ENCODE measurements at regions not wholly inside any gene's neighbourhood (a gene's known extent, or its start where the extent isn't known, plus 50 kb on each side); places are given as distances from the start of the nearest gene placed in this dataset.

- Histone ChIP-seq H3K4me1 (ENCODE audit: control insufficient read depth in 4 of 4, insufficient read depth in 4 of 4, low read length in 3 of 4) (no peaks in the 10 kb centered on the region), H3K36me3 (ENCODE audit: control insufficient read depth in 4 of 4, insufficient read depth in 3 of 4, low read depth in 1 of 4, low read length in 3 of 4) (no peaks in the 10 kb centered on the region), H3K4me3 (ENCODE audit: low read depth in 1 of 3, low read length in 3 of 3) (no peak overlapping the region), H3K9ac (ENCODE audit: low read depth in 1 of 2, low read length in 2 of 2) (no peak overlapping the region), H3K9me3 (ENCODE audit: control insufficient read depth in 4 of 4, low read length in 3 of 4) (no peaks in the 10 kb centered on the region), H3K27me3 (ENCODE audit: control insufficient read depth in 4 of 4, insufficient read depth in 4 of 4, low read length in 3 of 4) (no peaks in the 10 kb centered on the region), H3K27ac (ENCODE audit: low read depth in 1 of 2, low read length in 2 of 2) (no peak overlapping the region)
- no peak for DNase-seq (ENCODE audit: low spot score)
- no peak for TF ChIP-seq SP1 (IDR thresholded peaks at IDR 0.05)
- no peak for TF ChIP-seq GABPA (IDR thresholded peaks at IDR 0.05 in 1 of 2, conservative IDR thresholded peaks at IDR 0.05 in 1 of 2)
- TF ChIP-seq ZBTB33 (IDR thresholded peaks at IDR 0.05) = no peak
- TF ChIP-seq, protein P1, sequence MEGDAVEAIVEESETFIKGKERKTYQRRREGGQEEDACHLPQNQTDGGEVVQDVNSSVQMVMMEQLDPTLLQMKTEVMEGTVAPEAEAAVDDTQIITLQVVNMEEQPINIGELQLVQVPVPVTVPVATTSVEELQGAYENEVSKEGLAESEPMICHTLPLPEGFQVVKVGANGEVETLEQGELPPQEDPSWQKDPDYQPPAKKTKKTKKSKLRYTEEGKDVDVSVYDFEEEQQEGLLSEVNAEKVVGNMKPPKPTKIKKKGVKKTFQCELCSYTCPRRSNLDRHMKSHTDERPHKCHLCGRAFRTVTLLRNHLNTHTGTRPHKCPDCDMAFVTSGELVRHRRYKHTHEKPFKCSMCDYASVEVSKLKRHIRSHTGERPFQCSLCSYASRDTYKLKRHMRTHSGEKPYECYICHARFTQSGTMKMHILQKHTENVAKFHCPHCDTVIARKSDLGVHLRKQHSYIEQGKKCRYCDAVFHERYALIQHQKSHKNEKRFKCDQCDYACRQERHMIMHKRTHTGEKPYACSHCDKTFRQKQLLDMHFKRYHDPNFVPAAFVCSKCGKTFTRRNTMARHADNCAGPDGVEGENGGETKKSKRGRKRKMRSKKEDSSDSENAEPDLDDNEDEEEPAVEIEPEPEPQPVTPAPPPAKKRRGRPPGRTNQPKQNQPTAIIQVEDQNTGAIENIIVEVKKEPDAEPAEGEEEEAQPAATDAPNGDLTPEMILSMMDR (IDR thresholded peaks at IDR 0.05; ENCODE audit: low read depth, low read length, missing input control) = no peak
- TF ChIP-seq HNF4G (IDR thresholded peaks at IDR 0.05) = no peak
- TF ChIP-seq ATF3 (IDR thresholded peaks at IDR 0.05) = no peak
- TF ChIP-seq, protein P2, sequence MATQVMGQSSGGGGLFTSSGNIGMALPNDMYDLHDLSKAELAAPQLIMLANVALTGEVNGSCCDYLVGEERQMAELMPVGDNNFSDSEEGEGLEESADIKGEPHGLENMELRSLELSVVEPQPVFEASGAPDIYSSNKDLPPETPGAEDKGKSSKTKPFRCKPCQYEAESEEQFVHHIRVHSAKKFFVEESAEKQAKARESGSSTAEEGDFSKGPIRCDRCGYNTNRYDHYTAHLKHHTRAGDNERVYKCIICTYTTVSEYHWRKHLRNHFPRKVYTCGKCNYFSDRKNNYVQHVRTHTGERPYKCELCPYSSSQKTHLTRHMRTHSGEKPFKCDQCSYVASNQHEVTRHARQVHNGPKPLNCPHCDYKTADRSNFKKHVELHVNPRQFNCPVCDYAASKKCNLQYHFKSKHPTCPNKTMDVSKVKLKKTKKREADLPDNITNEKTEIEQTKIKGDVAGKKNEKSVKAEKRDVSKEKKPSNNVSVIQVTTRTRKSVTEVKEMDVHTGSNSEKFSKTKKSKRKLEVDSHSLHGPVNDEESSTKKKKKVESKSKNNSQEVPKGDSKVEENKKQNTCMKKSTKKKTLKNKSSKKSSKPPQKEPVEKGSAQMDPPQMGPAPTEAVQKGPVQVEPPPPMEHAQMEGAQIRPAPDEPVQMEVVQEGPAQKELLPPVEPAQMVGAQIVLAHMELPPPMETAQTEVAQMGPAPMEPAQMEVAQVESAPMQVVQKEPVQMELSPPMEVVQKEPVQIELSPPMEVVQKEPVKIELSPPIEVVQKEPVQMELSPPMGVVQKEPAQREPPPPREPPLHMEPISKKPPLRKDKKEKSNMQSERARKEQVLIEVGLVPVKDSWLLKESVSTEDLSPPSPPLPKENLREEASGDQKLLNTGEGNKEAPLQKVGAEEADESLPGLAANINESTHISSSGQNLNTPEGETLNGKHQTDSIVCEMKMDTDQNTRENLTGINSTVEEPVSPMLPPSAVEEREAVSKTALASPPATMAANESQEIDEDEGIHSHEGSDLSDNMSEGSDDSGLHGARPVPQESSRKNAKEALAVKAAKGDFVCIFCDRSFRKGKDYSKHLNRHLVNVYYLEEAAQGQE (IDR thresholded peaks at IDR 0.05) = no peak
- no peak for TF ChIP-seq HNF4A (conservative IDR thresholded peaks at IDR 0.05)
- no peak for TF ChIP-seq FOXA1 (IDR thresholded peaks at IDR 0.05)
- TF ChIP-seq RAD21 (IDR thresholded peaks at IDR 0.05) = no peak
- TF ChIP-seq JUND (IDR thresholded peaks at IDR 0.05) = no peak
- no peak for TF ChIP-seq EGR1 (IDR thresholded peaks at IDR 0.05; ENCODE audit: low read depth in 2 of 2)
- no peak for TF ChIP-seq RXRA (IDR thresholded peaks at IDR 0.05)
- no peak for TF ChIP-seq YY1 (IDR thresholded peaks at IDR 0.05)
- 77% methylated on average over 1 of the region's 1 CpG for WGBS
Measured at GRCh38 chr15:46897266-46897665, 820.0 kb upstream of the SEMA6D start.

DNA sequence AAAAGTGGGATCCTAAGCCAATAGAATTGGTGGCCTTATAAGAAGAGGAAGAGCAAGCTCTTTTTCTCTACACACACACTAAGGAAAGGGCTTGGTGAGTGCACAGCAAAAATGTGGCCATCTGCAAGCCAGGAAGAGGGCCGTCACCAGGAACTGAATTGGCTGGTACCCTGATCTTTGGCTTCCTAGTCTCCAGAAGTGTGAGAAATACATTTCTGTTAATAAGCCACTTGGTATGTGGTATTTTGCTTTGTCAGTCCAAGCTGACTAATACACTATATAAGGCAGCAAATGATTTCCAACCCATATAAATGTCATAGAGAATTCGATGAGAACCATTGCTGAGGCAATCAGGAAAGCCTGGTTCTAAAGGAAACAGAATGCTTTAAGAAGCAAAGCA is 816.3 kb upstream of the SEMA6D start:
- no peaks in the 10 kb centered on the region for H3K36me3 ChIP-seq (ENCODE audit: control insufficient read depth in 4 of 4, insufficient read depth in 3 of 4, low read depth in 1 of 4, low read length in 3 of 4)
- H3K27me3 ChIP-seq (ENCODE audit: control insufficient read depth in 4 of 4, insufficient read depth in 4 of 4, low read length in 3 of 4) = no peaks in the 10 kb centered on the region
- no peaks in the 10 kb centered on the region for H3K9me3 ChIP-seq (ENCODE audit: control insufficient read depth in 4 of 4, low read length in 3 of 4)
- H3K4me3 ChIP-seq (ENCODE audit: low read depth in 1 of 3, low read length in 3 of 3) = no peak overlapping the region
- TF ChIP-seq RXRA (IDR thresholded peaks at IDR 0.05) = no peak
- TF ChIP-seq ATF3 (IDR thresholded peaks at IDR 0.05) = no peak
- no peak for TF ChIP-seq NR2F2 (IDR thresholded peaks at IDR 0.05)
- TF ChIP-seq, protein P2 (IDR thresholded peaks at IDR 0.05) = no peak
- TF ChIP-seq MAX (IDR thresholded peaks at IDR 0.05) = no peak
- no peak for TF ChIP-seq GABPA (IDR thresholded peaks at IDR 0.05 in 1 of 2, conservative IDR thresholded peaks at IDR 0.05 in 1 of 2)
- TF ChIP-seq EGR1 (IDR thresholded peaks at IDR 0.05; ENCODE audit: low read depth in 2 of 2) = no peak
- TF ChIP-seq FOXA1 (IDR thresholded peaks at IDR 0.05) = no peak
- TF ChIP-seq, protein P1 (IDR thresholded peaks at IDR 0.05; ENCODE audit: low read depth, low read length, missing input control) = no peak
- TF ChIP-seq RAD21 (IDR thresholded peaks at IDR 0.05) = no peak
- DNase-seq (ENCODE audit: low spot score) = no peak
- H3K4me1 ChIP-seq (ENCODE audit: control insufficient read depth in 4 of 4, insufficient read depth in 4 of 4, low read length in 3 of 4) = no peaks in the 10 kb centered on the region
- 83% methylated on average over 2 of the region's 2 CpGs for WGBS
- no peak overlapping the region for H3K27ac ChIP-seq (ENCODE audit: low read depth in 1 of 2, low read length in 2 of 2)
- no peak overlapping the region for H3K9ac ChIP-seq (ENCODE audit: low read depth in 1 of 2, low read length in 2 of 2)
